GM12872 (cell line): ENCODE measurements at regions not wholly inside any gene's neighbourhood (a gene's known extent, or its start where the extent isn't known, plus 50 kb on each side); places are given as distances from the start of the nearest gene placed in this dataset.
A peak's percentile ranks its signal among the peaks of the same experiment; 100 is the strongest.

Experiments used
- TF ChIP-seq, protein P1 (sequence below): IDR thresholded peaks from 3 replicates; pipeline ENCODE4 v1.5.1; 2011; ENCODE audit warnings: low read depth, mild to moderate bottlenecking, low read length, moderate library complexity; ENCODE audit not compliant: insufficient read depth

GRCh38 chr1:29713857-29714256 is 477.5 kb downstream of the PTPRU start:
- TF ChIP-seq, protein P1, sequence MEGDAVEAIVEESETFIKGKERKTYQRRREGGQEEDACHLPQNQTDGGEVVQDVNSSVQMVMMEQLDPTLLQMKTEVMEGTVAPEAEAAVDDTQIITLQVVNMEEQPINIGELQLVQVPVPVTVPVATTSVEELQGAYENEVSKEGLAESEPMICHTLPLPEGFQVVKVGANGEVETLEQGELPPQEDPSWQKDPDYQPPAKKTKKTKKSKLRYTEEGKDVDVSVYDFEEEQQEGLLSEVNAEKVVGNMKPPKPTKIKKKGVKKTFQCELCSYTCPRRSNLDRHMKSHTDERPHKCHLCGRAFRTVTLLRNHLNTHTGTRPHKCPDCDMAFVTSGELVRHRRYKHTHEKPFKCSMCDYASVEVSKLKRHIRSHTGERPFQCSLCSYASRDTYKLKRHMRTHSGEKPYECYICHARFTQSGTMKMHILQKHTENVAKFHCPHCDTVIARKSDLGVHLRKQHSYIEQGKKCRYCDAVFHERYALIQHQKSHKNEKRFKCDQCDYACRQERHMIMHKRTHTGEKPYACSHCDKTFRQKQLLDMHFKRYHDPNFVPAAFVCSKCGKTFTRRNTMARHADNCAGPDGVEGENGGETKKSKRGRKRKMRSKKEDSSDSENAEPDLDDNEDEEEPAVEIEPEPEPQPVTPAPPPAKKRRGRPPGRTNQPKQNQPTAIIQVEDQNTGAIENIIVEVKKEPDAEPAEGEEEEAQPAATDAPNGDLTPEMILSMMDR: peak; percentile 25; the same call in 1 of the 3 replicates

DNA sequence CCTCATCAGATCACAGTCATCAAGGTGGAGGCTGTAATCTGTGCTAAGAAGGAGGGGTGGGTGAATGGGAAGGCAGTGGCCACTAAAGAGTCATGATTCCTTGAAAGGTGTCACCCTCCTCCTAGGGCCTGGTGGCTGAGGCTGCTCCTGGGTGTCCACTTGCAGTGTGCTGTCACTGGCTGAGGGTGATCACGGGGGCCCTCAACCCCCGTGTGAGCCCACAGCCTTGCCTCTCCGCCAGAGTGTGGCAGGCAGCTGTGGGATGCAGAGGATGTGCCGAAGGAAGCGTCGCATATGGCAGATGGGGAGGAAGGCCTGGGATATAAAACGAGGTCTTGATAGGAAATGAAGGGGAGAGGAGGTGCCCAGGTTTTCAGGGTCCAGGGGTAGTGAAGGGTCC is 476.5 kb downstream of the PTPRU start:
- TF ChIP-seq, protein P1: no peak

- TF ChIP-seq, protein P1: no peak
These were observed 475.9 kb downstream of the PTPRU start for GRCh38 chr1:29712284-29712651.

GRCh38 chr1:29711582-29712283 is 475.4 kb downstream of the PTPRU start:
- TF ChIP-seq, protein P1: no peak

DNA sequence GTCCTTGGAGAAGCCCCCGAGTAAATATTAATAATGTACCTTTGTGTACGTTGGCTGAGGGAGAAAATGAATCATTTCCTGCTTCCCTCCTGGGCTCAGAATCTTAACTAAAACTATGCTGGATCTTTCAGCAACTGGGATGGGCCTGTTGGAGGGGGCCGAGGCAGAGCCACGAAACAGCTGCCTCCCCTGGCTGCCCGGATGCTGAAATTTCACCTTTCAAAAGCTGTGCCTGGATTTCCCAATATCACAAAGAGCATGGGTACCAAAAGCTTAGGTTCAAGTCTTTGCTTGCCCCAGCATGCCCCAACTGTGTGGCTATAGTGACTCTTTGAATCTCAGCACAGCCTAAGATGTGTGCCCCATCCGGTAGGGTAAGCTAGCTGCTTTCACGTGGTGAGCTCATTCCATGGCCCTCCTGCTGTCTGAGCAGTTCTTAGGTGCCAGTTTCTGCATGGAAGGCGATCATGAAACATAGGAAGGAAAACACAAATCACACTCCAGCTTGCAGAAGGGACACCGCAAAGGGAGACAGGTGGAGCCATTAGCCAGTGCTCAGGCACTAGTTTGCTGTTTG is 473.5 kb downstream of the PTPRU start:
- TF ChIP-seq, protein P1: no peak

GRCh38 chr1:29708796-29709703 is 472.7 kb downstream of the PTPRU start:
- TF ChIP-seq, protein P1: no peak

DNA sequence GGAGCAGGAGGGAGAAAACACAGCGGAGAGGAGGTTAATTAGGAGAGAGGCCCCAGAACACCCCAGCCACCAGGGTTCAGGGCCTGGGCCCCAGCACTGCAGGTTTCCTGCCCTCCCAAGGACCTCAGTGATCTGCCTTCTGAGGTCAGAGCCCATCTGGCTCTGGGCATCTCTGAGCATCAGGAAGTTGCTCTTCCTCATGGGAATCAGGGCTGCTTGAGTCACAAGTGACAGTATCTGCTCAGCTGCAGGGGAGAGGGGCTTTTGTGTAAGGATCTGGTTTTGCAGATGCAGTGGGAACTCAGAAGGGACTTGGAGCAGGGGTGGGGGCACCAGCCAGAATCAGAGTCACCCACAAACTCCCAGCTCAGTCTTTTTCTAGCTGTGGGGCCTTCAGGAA is 472.1 kb downstream of the PTPRU start:
- TF ChIP-seq, protein P1: no peak
